GM12864 (cell line): ENCODE measurements at regions not wholly inside any gene's neighbourhood (a gene's known extent, or its start where the extent isn't known, plus 50 kb on each side); places are given as distances from the start of the nearest gene placed in this dataset.
A peak's percentile ranks its signal among the peaks of the same experiment; 100 is the strongest.

Source experiments
- DNase-seq: peaks from one replicate; pipeline ENCODE4 v3.0.0-alpha.2; 2011; ENCODE audit warnings: low read depth
- H3K4me3 ChIP-seq: 2 replicates; pipeline ENCODE4 v1.5.1; 2011; ENCODE audit warnings: mild to moderate bottlenecking, low read depth, low read length, control low read depth
- CTCF ChIP-seq: IDR thresholded peaks from 2 replicates; pipeline ENCODE4 v1.5.1; 2011; ENCODE audit warnings: low read depth, mild to moderate bottlenecking, moderate library complexity, low read length, control low read depth, inconsistent platforms; ENCODE audit errors: missing control alignments

- H3K4me3 ChIP-seq = no peak overlapping the region
- TF ChIP-seq CTCF = peak; percentile 48
- DNase-seq = no peak
Observed at GRCh38 chr1:105137543-105138457, 1388.1 kb downstream of the AMY1C start.

- no peak for TF ChIP-seq CTCF
- no peak for DNase-seq
Observed at GRCh38 chr1:105138458-105138893, 1388.8 kb downstream of the AMY1C start.

GRCh38 chr1:105172788-105173187 is 1423.1 kb downstream of the AMY1C start:
- no peak for TF ChIP-seq CTCF
- DNase-seq = no peak
- H3K4me3 ChIP-seq = no peak overlapping the region

More at GRCh38 chr1:105138458-105138893, 1388.8 kb downstream of the AMY1C start:
- no peak overlapping the region for H3K4me3 ChIP-seq

- DNase-seq = no peak
- no peak overlapping the region for H3K4me3 ChIP-seq
- no peak for TF ChIP-seq CTCF
Observed at GRCh38 chr1:105180789-105181188, 1431.1 kb downstream of the AMY1C start.

- DNase-seq = no peak
- H3K4me3 ChIP-seq = no peak overlapping the region
- no peak for TF ChIP-seq CTCF
Observed at GRCh38 chr1:105204836-105205371, 1455.2 kb downstream of the AMY1C start.

GRCh38 chr1:105208581-105208980 is 1458.9 kb downstream of the AMY1C start:
- no peak overlapping the region for H3K4me3 ChIP-seq
- DNase-seq = no peak
- no peak for TF ChIP-seq CTCF

GRCh38 chr1:105210747-105211146 is 1461.0 kb downstream of the AMY1C start:
- no peak for DNase-seq
- no peak overlapping the region for H3K4me3 ChIP-seq
- no peak for TF ChIP-seq CTCF
